HCT116 (cell line): ENCODE measurements at regions not wholly inside any gene's neighbourhood (a gene's known extent, or its start where the extent isn't known, plus 50 kb on each side); places are given as distances from the start of the nearest gene placed in this dataset.

ENCODE experiments used
- ATAC-seq: fragments of 200-7000 bp; cut with Tn5 transposase; 2 replicates; pipeline ENCODE4 v1.9.1; 2020; ENCODE audit warnings: mild to moderate bottlenecking, moderate library complexity
- BruUV-seq: library from RNA; stranded (reverse); fragments of 400-500 nt; replicated peaks from 2 replicates; lab custom pipeline; 2021; lab: Mats Ljungman, UMichigan
- CTCF ChIA-PET: fragments of 300-600 bp; sonication (Branson Sonifier 250); formaldehyde crosslinking; loops from one replicate; lab custom pipeline; 2021; ENCODE audit warnings: antibody characterized with exemption; lab: Charles Lee
- POLR2A ChIA-PET: fragments of 300-600, 350-600 bp; sonication (Branson Sonifier 250); formaldehyde crosslinking; loops from one replicate; lab custom pipeline; 2021; ENCODE audit warnings: antibody characterized with exemption; lab: Charles Lee
- RAD21 ChIA-PET, 2 experiments: fragments of 300-600 bp; sonication (Branson Sonifier 250); formaldehyde crosslinking; loops; one replicate each; lab custom pipeline; 2023; ENCODE audit warnings: low total read pairs in 2 of 2; ENCODE audit not compliant: uncharacterized antibody in 2 of 2, unreplicated experiment in 2 of 2, low non-redundant PET in 1 of 2; lab: Charles Lee
- DNase-seq: peaks from one replicate; pipeline ENCODE4 v3.0.0-alpha.2; 2010; ENCODE audit warnings: low read depth, low spot score
- H2AFZ ChIP-seq: fragments of 200-600 bp; shearing (Covaris generic), sonication (generic); 2 replicates; pipeline ENCODE4 v1.6.1; 2017; ENCODE audit warnings: low read depth, mixed run types, mixed read lengths, antibody characterized with exemption, low read length; ENCODE audit not compliant: poor library complexity, severe bottlenecking
- H3K27ac ChIP-seq: 2 replicates; pipeline ENCODE4 v1.5.1; 2012; ENCODE audit warnings: low read depth, low read length
- H3K27me3 ChIP-seq: fragments of 200-600 bp; sonication (generic); 2 replicates; pipeline ENCODE4 v1.6.1; 2016; ENCODE audit warnings: mixed run types, low read length, mixed read lengths; ENCODE audit not compliant: insufficient read depth
- H3K36me3 ChIP-seq, 2 experiments: fragments of 200-500 bp in 1 of 2; fragments of 200-600 bp in 1 of 2; sonication (Bioruptor generic) in 1 of 2; sonication (generic) in 1 of 2; 2 replicates each; pipeline versions ENCODE4 v1.5.1 to v1.6.1; 2014 to 2016; ENCODE audit warnings: low read length in 2 of 2, inconsistent platforms in 1 of 2, mixed read lengths in 1 of 2, mixed run types in 1 of 2; ENCODE audit not compliant: insufficient read depth in 2 of 2, control insufficient read depth in 1 of 2
- H3K4me1 ChIP-seq, 2 experiments: fragments of 200-600 bp in 1 of 2; sonication (generic) in 1 of 2; 2 replicates each; pipeline versions ENCODE4 v1.5.1 to v1.6.1; 2012 to 2017; ENCODE audit warnings: low read length in 2 of 2, inconsistent platforms in 1 of 2, mild to moderate bottlenecking in 1 of 2, mixed read lengths in 1 of 2, mixed run types in 1 of 2, moderate library complexity in 1 of 2; ENCODE audit not compliant: insufficient read depth in 2 of 2, control insufficient read depth in 1 of 2
- H3K4me2 ChIP-seq: fragments of 200-600 bp; sonication (generic); 2 replicates; pipeline ENCODE4 v1.6.1; 2017; ENCODE audit warnings: mixed run types, low read length, mixed read lengths
- H3K4me3 ChIP-seq, 2 experiments: fragments of 200-600 bp in 1 of 2; sonication (generic) in 1 of 2; replicated peaks in 1 of 2; 2 replicates each; pipeline ENCODE4 v1.5.1; 2011 to 2016; ENCODE audit warnings: low read length in 2 of 2, control low read depth in 1 of 2, low read depth in 1 of 2, mild to moderate bottlenecking in 1 of 2, mixed read lengths in 1 of 2, mixed run types in 1 of 2
- H3K79me2 ChIP-seq: fragments of 200-600 bp; sonication (generic); 2 replicates; pipeline ENCODE4 v1.6.1; 2017; ENCODE audit warnings: mild to moderate bottlenecking, mixed run types, low read length, moderate library complexity, mixed read lengths; ENCODE audit not compliant: insufficient read depth
- H3K9ac ChIP-seq: fragments of 200-600 bp; sonication (generic); 2 replicates; pipeline ENCODE4 v1.6.1; 2016; ENCODE audit warnings: low read length, mixed read lengths
- H3K9me2 ChIP-seq: fragments of 200-600 bp; sonication (generic), shearing (Covaris generic); 2 replicates; pipeline ENCODE4 v1.6.1; 2017; ENCODE audit warnings: mixed run types, mild to moderate bottlenecking, moderate library complexity; ENCODE audit not compliant: insufficient read depth
- H3K9me3 ChIP-seq, 2 experiments: fragments of 200-500 bp in 1 of 2; fragments of 200-600 bp in 1 of 2; sonication (Bioruptor generic) in 1 of 2; sonication (generic) in 1 of 2; 2 replicates each; pipeline ENCODE4 v1.6.1; 2014 to 2017; ENCODE audit warnings: low read length in 2 of 2, mixed read lengths in 2 of 2, inconsistent platforms in 1 of 2, low read depth in 1 of 2, mild to moderate bottlenecking in 1 of 2, mixed run types in 1 of 2, moderate library complexity in 1 of 2; ENCODE audit not compliant: control insufficient read depth in 1 of 2, insufficient read depth in 1 of 2
- H4K20me1 ChIP-seq: fragments of 200-600 bp; sonication (generic), shearing (Covaris generic); 2 replicates; pipeline ENCODE4 v1.6.1; 2017; ENCODE audit warnings: mixed run types, mild to moderate bottlenecking, moderate library complexity; ENCODE audit not compliant: insufficient read depth
- CEBPB ChIP-seq: IDR thresholded peaks from 2 replicates; pipeline ENCODE4 v1.6.1; 2012; ENCODE audit warnings: low read depth
- EGR1 ChIP-seq: IDR thresholded peaks from 2 replicates; pipeline ENCODE4 v1.6.1; 2012; ENCODE audit warnings: low read depth
- ELF1 ChIP-seq: IDR thresholded peaks from 2 replicates; pipeline ENCODE4 v1.6.1; 2012; ENCODE audit warnings: low read depth, borderline replicate concordance
- EZH2 ChIP-seq: fragments of 200-600 bp; sonication (generic); IDR thresholded peaks from 2 replicates; pipeline ENCODE4 v1.6.1; 2017; ENCODE audit warnings: antibody characterized with exemption, mixed run types
- FOSL1 ChIP-seq: IDR thresholded peaks from 2 replicates; pipeline ENCODE4 v1.6.1; 2012; ENCODE audit warnings: low read depth
- MAX ChIP-seq: IDR thresholded peaks from 2 replicates; pipeline ENCODE4 v1.6.1; 2012
- POLR2A ChIP-seq: IDR thresholded peaks from 2 replicates; pipeline ENCODE4 v1.7.0; 2011; ENCODE audit warnings: borderline replicate concordance; ENCODE audit not compliant: insufficient read depth, insufficient read length; ENCODE audit errors: extremely low read depth
- RAD21 ChIP-seq: IDR thresholded peaks from 2 replicates; pipeline ENCODE4 v1.6.1; 2012; ENCODE audit warnings: low read depth, mild to moderate bottlenecking
- REST ChIP-seq: IDR thresholded peaks from 2 replicates; pipeline ENCODE4 v1.6.1; 2012; ENCODE audit warnings: low read depth
- SIN3A ChIP-seq: IDR thresholded peaks from 2 replicates; pipeline ENCODE4 v1.6.1; 2012; ENCODE audit warnings: low read depth
- SP1 ChIP-seq: IDR thresholded peaks from 2 replicates; pipeline ENCODE4 v1.6.1; 2012; ENCODE audit warnings: low read depth
- SRF ChIP-seq: IDR thresholded peaks from 2 replicates; pipeline ENCODE4 v1.6.1; 2012; ENCODE audit warnings: low read depth
- ZFX ChIP-seq: fragments of 450-650 bp; IDR thresholded peaks from 2 replicates; pipeline ENCODE4 v1.6.1; 2017
- ZNF274 ChIP-seq: fragments of 200-500 bp; sonication (Bioruptor generic); IDR thresholded peaks from 2 replicates; pipeline ENCODE4 v1.6.1; 2014; ENCODE audit warnings: mild to moderate bottlenecking, low read depth, low read length, inconsistent platforms
- intact Hi-C: fragments of 100-400 bp; cut with micrococcal nuclease; formaldehyde crosslinking; loops from 2 replicates; pipeline ENCODE4 v1.10.0; 2022
- TF ChIP-seq, protein P1 (sequence below), 3 experiments: fragments of 200-600 bp in 1 of 3; sonication (generic) in 1 of 3; IDR thresholded peaks in 2 of 3; conservative IDR thresholded peaks in 1 of 3; 2 replicates each; pipeline ENCODE4 v1.5.1; 2012 to 2017; ENCODE audit warnings: low read depth in 2 of 3, low read length in 2 of 3, antibody characterized with exemption in 1 of 3, borderline replicate concordance in 1 of 3, control low read depth in 1 of 3, mild to moderate bottlenecking in 1 of 3, mixed read lengths in 1 of 3, mixed run types in 1 of 3, moderate library complexity in 1 of 3; ENCODE audit not compliant: insufficient read depth in 1 of 3

- TF ChIP-seq CEBPB, result no peak
- TF ChIP-seq REST, result no peak
- no peak for TF ChIP-seq FOSL1
- no peak for TF ChIP-seq EGR1
- TF ChIP-seq POLR2A, result no peak
These were observed 147.2 kb upstream of the COX10 start (continued) for GRCh38 chr17:13921841-13922776.

GRCh38 chr17:13922885-13923284 lies 146.4 kb upstream of the COX10 start:
- ChIA-PET CTCF (no interaction called here), RAD21 (no interaction called here), POLR2A (no interaction called here)
- Histone ChIP-seq H3K79me2 (no peaks in the 10 kb centered on the region), H2AFZ (no peak overlapping the region), H3K9ac (no peak overlapping the region), H3K9me3 (no peaks in the 10 kb centered on the region), H3K36me3 (no peaks in the 10 kb centered on the region), H3K4me3 (no peak overlapping the region), H3K4me1 (no peaks in the 10 kb centered on the region), H3K27me3 (peaks cover 9% of the 10 kb centered on the region), H3K27ac (no peak overlapping the region), H3K9me2 (no peaks in the 10 kb centered on the region), H4K20me1 (no peaks in the 10 kb centered on the region), H3K4me2 (no peak overlapping the region)
- no TSS peak for BruUV-seq
- intact Hi-C loops, result no loop called here
- DNase-seq (no peak), ATAC-seq (no peak)
- no peak for TF ChIP-seq ZFX
- TF ChIP-seq SRF, result no peak
- TF ChIP-seq, protein P1, sequence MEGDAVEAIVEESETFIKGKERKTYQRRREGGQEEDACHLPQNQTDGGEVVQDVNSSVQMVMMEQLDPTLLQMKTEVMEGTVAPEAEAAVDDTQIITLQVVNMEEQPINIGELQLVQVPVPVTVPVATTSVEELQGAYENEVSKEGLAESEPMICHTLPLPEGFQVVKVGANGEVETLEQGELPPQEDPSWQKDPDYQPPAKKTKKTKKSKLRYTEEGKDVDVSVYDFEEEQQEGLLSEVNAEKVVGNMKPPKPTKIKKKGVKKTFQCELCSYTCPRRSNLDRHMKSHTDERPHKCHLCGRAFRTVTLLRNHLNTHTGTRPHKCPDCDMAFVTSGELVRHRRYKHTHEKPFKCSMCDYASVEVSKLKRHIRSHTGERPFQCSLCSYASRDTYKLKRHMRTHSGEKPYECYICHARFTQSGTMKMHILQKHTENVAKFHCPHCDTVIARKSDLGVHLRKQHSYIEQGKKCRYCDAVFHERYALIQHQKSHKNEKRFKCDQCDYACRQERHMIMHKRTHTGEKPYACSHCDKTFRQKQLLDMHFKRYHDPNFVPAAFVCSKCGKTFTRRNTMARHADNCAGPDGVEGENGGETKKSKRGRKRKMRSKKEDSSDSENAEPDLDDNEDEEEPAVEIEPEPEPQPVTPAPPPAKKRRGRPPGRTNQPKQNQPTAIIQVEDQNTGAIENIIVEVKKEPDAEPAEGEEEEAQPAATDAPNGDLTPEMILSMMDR (IDR thresholded peaks at IDR 0.05 in 2 of 3, conservative IDR thresholded peaks at IDR 0.05 in 1 of 3; ENCODE audit: borderline replicate concordance in 1 of 3, insufficient read depth in 1 of 3, low read depth in 2 of 3, low read length in 2 of 3), result no peak
- TF ChIP-seq RAD21, result no peak
- TF ChIP-seq ELF1, result no peak
- TF ChIP-seq SIN3A, result no peak
- no peak for TF ChIP-seq SP1
- no peak for TF ChIP-seq ZNF274
- TF ChIP-seq EZH2, result no peak
- no peak for TF ChIP-seq MAX
- TF ChIP-seq FOSL1, result no peak
